KMS-11 (cell line): ENCODE measurements at regions not wholly inside any gene's neighbourhood (a gene's known extent, or its start where the extent isn't known, plus 50 kb on each side); places are given as distances from the start of the nearest gene placed in this dataset.

Experiments used
- H2AFZ ChIP-seq: fragments of 200-600 bp; sonication (generic); 2 replicates; pipeline ENCODE4 v1.6.1; 2016; ENCODE audit warnings: antibody characterized with exemption, mixed run types, low read depth
- H3K27ac ChIP-seq: fragments of 200-600 bp; sonication (generic); 2 replicates; pipeline ENCODE4 v1.6.1; 2016; ENCODE audit warnings: mild to moderate bottlenecking, mixed run types
- H3K27me3 ChIP-seq: fragments of 200-600 bp; sonication (generic); 2 replicates; pipeline ENCODE4 v1.6.1; 2017; ENCODE audit warnings: mild to moderate bottlenecking, low read depth, mixed run types, moderate library complexity; ENCODE audit not compliant: insufficient read depth
- H3K36me3 ChIP-seq: fragments of 200-600 bp; sonication (generic); 2 replicates; pipeline ENCODE4 v1.6.1; 2017; ENCODE audit warnings: mild to moderate bottlenecking, mixed run types; ENCODE audit not compliant: insufficient read depth
- H3K4me1 ChIP-seq: fragments of 200-600 bp; sonication (generic); 2 replicates; pipeline ENCODE4 v1.6.1; 2016; ENCODE audit warnings: mild to moderate bottlenecking, low read depth, mixed run types; ENCODE audit not compliant: poor library complexity, severe bottlenecking
- H3K4me2 ChIP-seq: fragments of 200-600 bp; sonication (generic); 2 replicates; pipeline ENCODE4 v1.7.0; 2016; ENCODE audit warnings: mild to moderate bottlenecking, mixed run types
- H3K4me3 ChIP-seq: fragments of 200-600 bp; sonication (generic); IDR thresholded peaks from 2 replicates; pipeline ENCODE4 v1.6.1; 2017; ENCODE audit warnings: low read depth, low read length, mixed read lengths; ENCODE audit not compliant: insufficient read depth
- H3K79me2 ChIP-seq: fragments of 200-600 bp; sonication (generic); 2 replicates; pipeline ENCODE4 v1.6.1; 2016; ENCODE audit warnings: low read depth, mixed run types; ENCODE audit not compliant: insufficient read depth
- H3K9ac ChIP-seq: fragments of 200-600 bp; sonication (generic); 2 replicates; pipeline ENCODE4 v1.6.1; 2016; ENCODE audit warnings: mild to moderate bottlenecking, mixed run types
- H4K20me1 ChIP-seq: fragments of 200-600 bp; sonication (generic); 2 replicates; pipeline ENCODE4 v1.6.1; 2016; ENCODE audit warnings: mild to moderate bottlenecking, mixed run types; ENCODE audit not compliant: insufficient read depth
- CTCF ChIP-seq: fragments of 200-600 bp; sonication (generic); conservative IDR thresholded peaks from 2 replicates; pipeline ENCODE4 v1.6.1; 2017; ENCODE audit warnings: low read depth, mild to moderate bottlenecking, antibody characterized with exemption, low read length, moderate library complexity, mixed read lengths

GRCh38 chr4:57291911-57292310 is 181.7 kb upstream of the IGFBP7 start:
- H3K9ac ChIP-seq, result no peak overlapping the region
- no peaks in the 10 kb centered on the region for H3K4me1 ChIP-seq
- TF ChIP-seq CTCF, result no peak
- H3K4me2 ChIP-seq, result no peak overlapping the region
- H3K27ac ChIP-seq, result no peak overlapping the region
- no peaks in the 10 kb centered on the region for H3K36me3 ChIP-seq
- no peak overlapping the region for H3K4me3 ChIP-seq
- no peaks in the 10 kb centered on the region for H3K27me3 ChIP-seq
- H2AFZ ChIP-seq, result no peak overlapping the region
- H4K20me1 ChIP-seq, result no peaks in the 10 kb centered on the region
- H3K79me2 ChIP-seq, result no peaks in the 10 kb centered on the region

GRCh38 chr4:57287687-57288604 is 177.8 kb upstream of the IGFBP7 start:
- no peak overlapping the region for H2AFZ ChIP-seq
- no peaks in the 10 kb centered on the region for H3K79me2 ChIP-seq
- no peak overlapping the region for H3K9ac ChIP-seq
- no peaks in the 10 kb centered on the region for H3K4me1 ChIP-seq
- H3K4me3 ChIP-seq, result no peak overlapping the region
- H3K27me3 ChIP-seq, result no peaks in the 10 kb centered on the region
- no peak overlapping the region for H3K4me2 ChIP-seq
- H3K27ac ChIP-seq, result no peak overlapping the region
- H3K36me3 ChIP-seq, result no peaks in the 10 kb centered on the region
- H4K20me1 ChIP-seq, result no peaks in the 10 kb centered on the region
- no peak for TF ChIP-seq CTCF

GRCh38 chr4:57282933-57283310 is 172.7 kb upstream of the IGFBP7 start:
- Histone ChIP-seq H3K27me3 (no peaks in the 10 kb centered on the region), H3K4me2 (no peak overlapping the region), H3K4me3 (no peak overlapping the region), H4K20me1 (no peaks in the 10 kb centered on the region), H2AFZ (no peak overlapping the region), H3K36me3 (no peaks in the 10 kb centered on the region), H3K9ac (no peak overlapping the region), H3K4me1 (no peaks in the 10 kb centered on the region), H3K27ac (no peak overlapping the region), H3K79me2 (no peaks in the 10 kb centered on the region)
- TF ChIP-seq CTCF, result no peak

- no peak overlapping the region for H2AFZ ChIP-seq
- H3K79me2 ChIP-seq, result no peaks in the 10 kb centered on the region
- H3K4me3 ChIP-seq, result no peak overlapping the region
- no peak overlapping the region for H3K4me2 ChIP-seq
- H3K36me3 ChIP-seq, result no peaks in the 10 kb centered on the region
- no peak overlapping the region for H3K9ac ChIP-seq
- H3K27me3 ChIP-seq, result no peaks in the 10 kb centered on the region
- H4K20me1 ChIP-seq, result no peaks in the 10 kb centered on the region
- H3K4me1 ChIP-seq, result no peaks in the 10 kb centered on the region
- no peak overlapping the region for H3K27ac ChIP-seq
- no peak for TF ChIP-seq CTCF
Observed at GRCh38 chr4:57280481-57280880, 170.3 kb upstream of the IGFBP7 start.
